HG02938 (cell line): ENCODE measurements at regions not wholly inside any gene's neighbourhood (a gene's known extent, or its start where the extent isn't known, plus 50 kb on each side); places are given as distances from the start of the nearest gene placed in this dataset.
"Not testable (repeated sequence)": the region's sequence is repeated elsewhere in the genome, so short reads cannot be mapped to it uniquely, and the experiment has no call there.

Experiments
- ATAC-seq: cut with Tn5 transposase; IDR thresholded peaks from one replicate; pipeline ENCODE4 v1.9.1; 2021; ENCODE audit warnings: mild to moderate bottlenecking, moderate library complexity; ENCODE audit not compliant: unreplicated experiment

- no peak for ATAC-seq
Observed at GRCh38 chr14:83827383-83827782, 1702.6 kb upstream of the FLRT2 start.

- no peak for ATAC-seq
Observed at GRCh38 chr14:83828406-83828805, 1701.5 kb upstream of the FLRT2 start.

- ATAC-seq, result no peak
Observed at GRCh38 chr14:83830316-83830715, 1699.6 kb upstream of the FLRT2 start.

- no peak for ATAC-seq
Observed at GRCh38 chr14:83838226-83838625, 1691.7 kb upstream of the FLRT2 start.

- no peak for ATAC-seq
Observed at GRCh38 chr14:83842547-83842946, 1687.4 kb upstream of the FLRT2 start.

GRCh38 chr14:83847102-83847501, 1682.8 kb upstream of the FLRT2 start:
- ATAC-seq, result no peak

- no peak for ATAC-seq
Observed at GRCh38 chr14:83850092-83850491, 1679.9 kb upstream of the FLRT2 start.

GRCh38 chr14:83856334-83856733, 1673.6 kb upstream of the FLRT2 start:
- no peak for ATAC-seq

GRCh38 chr14:83860631-83861155, 1669.3 kb upstream of the FLRT2 start:
- no peak for ATAC-seq

GRCh38 chr14:83863042-83863774, 1666.7 kb upstream of the FLRT2 start:
- no peak for ATAC-seq

- no peak for ATAC-seq
Observed at GRCh38 chr14:83864106-83864505, 1665.8 kb upstream of the FLRT2 start.

- no peak for ATAC-seq
Observed at GRCh38 chr14:83867566-83868225, 1662.2 kb upstream of the FLRT2 start.

GRCh38 chr14:83870546-83871270, 1659.2 kb upstream of the FLRT2 start:
- ATAC-seq, result no peak

- no peak for ATAC-seq
Observed at GRCh38 chr14:83873669-83874068, 1656.3 kb upstream of the FLRT2 start.

GRCh38 chr14:83874662-83875061, 1655.3 kb upstream of the FLRT2 start:
- no peak for ATAC-seq

- ATAC-seq, result no peak
Observed at GRCh38 chr14:83883732-83884131, 1646.2 kb upstream of the FLRT2 start.

- ATAC-seq, result no peak
Observed at GRCh38 chr14:83885837-83886293, 1644.1 kb upstream of the FLRT2 start.

- no peak for ATAC-seq
Observed at GRCh38 chr14:83887866-83888265, 1642.1 kb upstream of the FLRT2 start.

- ATAC-seq, result no peak
Observed at GRCh38 chr14:83893447-83893846, 1636.5 kb upstream of the FLRT2 start.

GRCh38 chr14:83894568-83894967, 1635.4 kb upstream of the FLRT2 start:
- ATAC-seq, result no peak

- ATAC-seq, result not testable (repeated sequence)
Observed at GRCh38 chr14:83898558-83898957, 1631.4 kb upstream of the FLRT2 start.

- ATAC-seq, result no peak
Observed at GRCh38 chr14:83899706-83900105, 1630.2 kb upstream of the FLRT2 start.
